ENCODE measurements at regions not wholly inside any gene's neighbourhood (a gene's known extent, or its start where the extent isn't known, plus 50 kb on each side); places are given as distances from the start of the nearest gene placed in this dataset.

- TF ChIP-seq CTCF (IDR thresholded peaks at IDR 0.05; ENCODE audit: borderline replicate concordance, extremely low read depth, low read length, poor library complexity, severe bottlenecking) (no peak), EZH2 (IDR thresholded peaks at IDR 0.05; ENCODE audit: borderline replicate concordance, low read depth, low read length, severe bottlenecking) (no peak)
These were observed 72.1 kb upstream of the SEC61G start for GRCh38 chr7:54831046-54831643.
